ENCODE measurements at regions not wholly inside any gene's neighbourhood (a gene's known extent, or its start where the extent isn't known, plus 50 kb on each side); places are given as distances from the start of the nearest gene placed in this dataset.

DNA sequence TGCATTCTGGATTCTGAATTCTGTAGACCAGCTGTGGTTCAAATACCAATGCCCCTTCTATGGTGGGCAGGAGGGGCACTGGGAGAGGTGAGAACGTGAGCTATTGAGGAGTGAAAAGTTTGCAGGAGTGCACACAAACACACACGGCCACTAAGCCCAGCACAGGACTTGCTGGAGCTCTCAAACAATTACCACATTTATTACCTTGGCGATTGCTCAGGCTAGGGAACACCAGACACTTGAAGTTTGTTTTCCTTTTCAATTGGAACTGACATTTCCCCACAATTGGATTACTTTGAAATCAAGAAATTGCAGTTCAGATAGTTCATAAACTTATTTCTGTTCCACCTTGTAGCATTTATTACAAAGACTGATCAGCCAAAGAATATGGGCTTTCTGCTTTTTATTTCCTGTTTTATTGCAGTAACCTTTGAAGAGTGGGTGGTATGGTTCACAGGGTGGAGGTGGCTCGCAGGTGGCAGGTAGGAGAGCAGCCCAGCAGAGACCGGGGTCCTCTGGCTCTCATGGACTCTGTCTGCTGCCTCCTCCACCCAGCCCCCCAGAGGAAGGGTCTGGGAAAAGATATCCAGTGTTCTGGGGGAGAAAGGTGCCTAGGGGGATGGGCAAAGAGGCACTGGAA is 429.8 kb upstream of the CCDC196 start:
- H3K9me2 ChIP-seq (replicated peaks; ENCODE audit: insufficient read depth, low read length): no peaks in the 10 kb centered on the region
- H3K4me3 ChIP-seq (ENCODE audit: insufficient read depth, low read length, poor library complexity, severe bottlenecking): no peak overlapping the region
- no peaks in the 10 kb centered on the region for H4K20me1 ChIP-seq (ENCODE audit: low read depth, low read length)
- no peak overlapping the region for H3K27ac ChIP-seq (ENCODE audit: low read depth, low read length)
- no peak overlapping the region for H3K9ac ChIP-seq (ENCODE audit: low read length)
- H3K4me2 ChIP-seq (ENCODE audit: low read depth, low read length, poor library complexity, severe bottlenecking): no peak overlapping the region
- TF ChIP-seq, protein P1, sequence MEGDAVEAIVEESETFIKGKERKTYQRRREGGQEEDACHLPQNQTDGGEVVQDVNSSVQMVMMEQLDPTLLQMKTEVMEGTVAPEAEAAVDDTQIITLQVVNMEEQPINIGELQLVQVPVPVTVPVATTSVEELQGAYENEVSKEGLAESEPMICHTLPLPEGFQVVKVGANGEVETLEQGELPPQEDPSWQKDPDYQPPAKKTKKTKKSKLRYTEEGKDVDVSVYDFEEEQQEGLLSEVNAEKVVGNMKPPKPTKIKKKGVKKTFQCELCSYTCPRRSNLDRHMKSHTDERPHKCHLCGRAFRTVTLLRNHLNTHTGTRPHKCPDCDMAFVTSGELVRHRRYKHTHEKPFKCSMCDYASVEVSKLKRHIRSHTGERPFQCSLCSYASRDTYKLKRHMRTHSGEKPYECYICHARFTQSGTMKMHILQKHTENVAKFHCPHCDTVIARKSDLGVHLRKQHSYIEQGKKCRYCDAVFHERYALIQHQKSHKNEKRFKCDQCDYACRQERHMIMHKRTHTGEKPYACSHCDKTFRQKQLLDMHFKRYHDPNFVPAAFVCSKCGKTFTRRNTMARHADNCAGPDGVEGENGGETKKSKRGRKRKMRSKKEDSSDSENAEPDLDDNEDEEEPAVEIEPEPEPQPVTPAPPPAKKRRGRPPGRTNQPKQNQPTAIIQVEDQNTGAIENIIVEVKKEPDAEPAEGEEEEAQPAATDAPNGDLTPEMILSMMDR (IDR thresholded peaks at IDR 0.05; ENCODE audit: insufficient read depth, low read length, poor library complexity, severe bottlenecking): no peak
- TF ChIP-seq EZH2phosphoT487 (conservative IDR thresholded peaks at IDR 0.05; ENCODE audit: low read length): no peak
- no peaks in the 10 kb centered on the region for H3F3A ChIP-seq (ENCODE audit: insufficient read depth)
- H2AFZ ChIP-seq (ENCODE audit: low read depth, low read length, severe bottlenecking): no peak overlapping the region
- no peaks in the 10 kb centered on the region for H3K79me2 ChIP-seq (ENCODE audit: insufficient read depth, low read length)
- no peaks in the 10 kb centered on the region for H3K36me3 ChIP-seq (ENCODE audit: low read length)
- no peaks in the 10 kb centered on the region for H3K27me3 ChIP-seq (ENCODE audit: low read length)
- H3K9me3 ChIP-seq (ENCODE audit: insufficient read depth, low read length): no peaks in the 10 kb centered on the region

DNA sequence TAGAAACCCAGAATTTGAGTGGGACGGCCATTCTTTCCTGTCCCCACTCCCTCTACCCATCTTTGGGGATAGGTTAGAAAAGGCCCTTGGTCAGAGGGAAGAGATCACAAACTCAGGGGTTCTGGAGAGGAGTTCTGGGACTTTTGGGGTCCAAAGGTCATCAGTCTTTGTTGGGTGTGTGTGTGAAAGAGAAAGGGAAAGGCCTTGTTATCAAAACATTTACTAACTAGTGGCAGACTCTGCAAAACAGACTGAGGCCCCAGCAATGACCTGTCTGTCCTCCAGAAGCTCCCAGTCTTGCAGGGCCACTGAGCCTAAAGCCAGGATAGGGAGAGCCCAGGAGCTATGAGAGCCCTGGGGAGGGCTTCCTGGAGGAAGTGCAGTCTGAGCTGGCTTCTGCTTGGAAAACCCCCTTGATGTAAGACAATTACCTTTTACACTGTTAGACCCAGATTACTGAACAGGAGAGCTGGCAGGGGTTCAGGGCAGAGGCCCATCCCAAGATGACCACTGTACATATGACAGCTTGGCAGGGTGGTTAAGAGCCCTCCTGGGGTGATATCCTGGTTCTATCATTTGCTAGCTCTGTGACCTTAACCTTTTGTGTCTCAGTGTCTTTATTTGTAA is 429.1 kb upstream of the CCDC196 start:
- Histone ChIP-seq H3K9ac (ENCODE audit: low read length) (no peak overlapping the region), H3K9me2 (replicated peaks; ENCODE audit: insufficient read depth, low read length) (no peaks in the 10 kb centered on the region), H3K9me3 (ENCODE audit: insufficient read depth, low read length) (no peaks in the 10 kb centered on the region), H3K27me3 (ENCODE audit: low read length) (no peaks in the 10 kb centered on the region), H4K20me1 (ENCODE audit: low read depth, low read length) (no peaks in the 10 kb centered on the region), H3K79me2 (ENCODE audit: insufficient read depth, low read length) (no peaks in the 10 kb centered on the region), H3F3A (ENCODE audit: insufficient read depth) (no peaks in the 10 kb centered on the region), H3K27ac (ENCODE audit: low read depth, low read length) (no peak overlapping the region), H3K4me2 (ENCODE audit: low read depth, low read length, poor library complexity, severe bottlenecking) (no peak overlapping the region), H3K4me3 (ENCODE audit: insufficient read depth, low read length, poor library complexity, severe bottlenecking) (no peak overlapping the region), H3K36me3 (ENCODE audit: low read length) (no peaks in the 10 kb centered on the region), H2AFZ (ENCODE audit: low read depth, low read length, severe bottlenecking) (no peak overlapping the region)
- no peak for TF ChIP-seq EZH2phosphoT487 (conservative IDR thresholded peaks at IDR 0.05; ENCODE audit: low read length)
- TF ChIP-seq, protein P1 (IDR thresholded peaks at IDR 0.05; ENCODE audit: insufficient read depth, low read length, poor library complexity, severe bottlenecking): no peak

DNA sequence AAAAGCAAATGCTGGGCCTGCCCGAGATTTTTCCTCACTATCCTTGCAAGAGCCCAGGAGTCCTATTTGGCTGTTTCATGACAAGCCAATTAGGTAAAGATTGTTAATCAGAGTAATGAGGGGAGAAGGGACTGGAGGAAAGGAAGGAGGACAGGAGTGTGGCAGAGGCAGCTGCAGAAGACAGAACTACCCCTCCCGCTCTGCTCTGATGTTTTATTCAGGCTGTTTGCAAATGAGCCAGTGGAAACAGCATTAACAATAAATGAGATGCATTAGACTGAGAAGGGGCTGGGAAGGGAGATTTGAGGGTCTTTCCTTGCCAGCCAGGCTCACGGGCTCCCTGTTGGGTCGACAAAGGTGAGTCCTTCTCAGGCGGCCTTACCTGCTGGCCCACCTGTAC is 421.0 kb upstream of the CCDC196 start:
- no peak overlapping the region for H2AFZ ChIP-seq (ENCODE audit: low read depth, low read length, severe bottlenecking)
- no peaks in the 10 kb centered on the region for H3K9me2 ChIP-seq (replicated peaks; ENCODE audit: insufficient read depth, low read length)
- H3K27ac ChIP-seq (ENCODE audit: low read depth, low read length): no peak overlapping the region
- no peak overlapping the region for H3K4me2 ChIP-seq (ENCODE audit: low read depth, low read length, poor library complexity, severe bottlenecking)
- no peak for TF ChIP-seq EZH2phosphoT487 (conservative IDR thresholded peaks at IDR 0.05; ENCODE audit: low read length)
- TF ChIP-seq, protein P1 (IDR thresholded peaks at IDR 0.05; ENCODE audit: insufficient read depth, low read length, poor library complexity, severe bottlenecking): no peak
- no peak overlapping the region for H3K4me3 ChIP-seq (ENCODE audit: insufficient read depth, low read length, poor library complexity, severe bottlenecking)
- H3K9ac ChIP-seq (ENCODE audit: low read length): no peak overlapping the region
- H3K36me3 ChIP-seq (ENCODE audit: low read length): no peaks in the 10 kb centered on the region
- no peaks in the 10 kb centered on the region for H4K20me1 ChIP-seq (ENCODE audit: low read depth, low read length)
- H3K27me3 ChIP-seq (ENCODE audit: low read length): no peaks in the 10 kb centered on the region
- H3F3A ChIP-seq (ENCODE audit: insufficient read depth): no peaks in the 10 kb centered on the region
- H3K9me3 ChIP-seq (ENCODE audit: insufficient read depth, low read length): no peaks in the 10 kb centered on the region
- H3K79me2 ChIP-seq (ENCODE audit: insufficient read depth, low read length): no peaks in the 10 kb centered on the region

Data from SU-DHL-6 (cell line).